Small intestine (tissue), 7 donors: ENCODE measurements at regions not wholly inside any gene's neighbourhood (a gene's known extent, or its start where the extent isn't known, plus 50 kb on each side); places are given as distances from the start of the nearest gene placed in this dataset.

Experiments
- DNase-seq, 2 donors: peaks; one replicate each; pipeline versions ENCODE4 v3.0.0 to v3.0.0-alpha.2; 2013
- FAIRE-seq: peaks from 2 replicates; lab custom pipeline; 2012; peaks lifted over from hg19 to GRCh38; lab: Jason Lieb, UNC
- H3K27ac ChIP-seq, 3 donors: one replicate each; pipeline ENCODE4 v1.5.1; 2013; ENCODE audit warnings: low read length in 2 of 3, mild to moderate bottlenecking in 2 of 3, control low read depth in 1 of 3, inconsistent platforms in 1 of 3, low read depth in 1 of 3, moderate library complexity in 1 of 3
- H3K27me3 ChIP-seq, 3 donors: one replicate each; pipeline ENCODE4 v1.6.1; 2013; ENCODE audit warnings: low read length in 3 of 3, inconsistent platforms in 1 of 3; ENCODE audit not compliant: control insufficient read depth in 3 of 3, insufficient read depth in 3 of 3
- H3K36me3 ChIP-seq, 3 donors: one replicate each; pipeline ENCODE4 v1.6.1; 2013; ENCODE audit warnings: low read length in 3 of 3, inconsistent platforms in 1 of 3, low read depth in 1 of 3, mild to moderate bottlenecking in 1 of 3, moderate library complexity in 1 of 3; ENCODE audit not compliant: control insufficient read depth in 3 of 3, insufficient read depth in 2 of 3
- H3K4me1 ChIP-seq, 3 donors: one replicate each; pipeline ENCODE4 v1.6.1; 2013; ENCODE audit warnings: low read length in 2 of 3, inconsistent platforms in 1 of 3, low read depth in 1 of 3, mild to moderate bottlenecking in 1 of 3, moderate library complexity in 1 of 3; ENCODE audit not compliant: control insufficient read depth in 3 of 3, insufficient read depth in 2 of 3
- H3K4me3 ChIP-seq, 3 donors: one replicate each; pipeline ENCODE4 v1.5.1; 2013; ENCODE audit warnings: low read length in 3 of 3, control low read depth in 1 of 3, inconsistent platforms in 1 of 3, low read depth in 1 of 3, mild to moderate bottlenecking in 1 of 3, moderate library complexity in 1 of 3
- H3K9me3 ChIP-seq, 2 donors: one replicate each; pipeline ENCODE4 v1.6.1; 2013; ENCODE audit warnings: low read depth in 1 of 2, low read length in 1 of 2; ENCODE audit not compliant: control insufficient read depth in 2 of 2, insufficient read depth in 1 of 2
- WGBS, 3 donors: extraction: QIAGEN DNeasy Blood & Tissue Kit; methylation state at CpG; one replicate each; pipeline ENCODE4 v1.1.7; 2013; 5-methylcytosine and 5-hydroxymethylcytosine counted together
- donor health status: healthy with polysubstance abuse.
- donor health status: control.
- donor health status: control.
- donor health status: Bipolar disorder and iron deficiency.
- donor health status: healthy.

- Histone ChIP-seq H3K36me3 (no peaks in the 10 kb centered on the region), H3K9me3 (no peaks in the 10 kb centered on the region), H3K4me1 (peaks cover 0 to 5% (median 0%) of the 10 kb centered on the region in 3 donors), H3K27me3 (no peaks in the 10 kb centered on the region), H3K27ac (peak overlapping the region in 2 of 3 donors; percentile 9 to 36), H3K4me3 (no peak overlapping the region)
- WGBS, 3 donors, result 25 to 50% (median 28%) methylated on average over 19 of the region's 19 CpGs
- DNase-seq (peak; percentile 62 to 63), FAIRE-seq (no peak)
These were observed 145.5 kb upstream of the TPM1 start for GRCh38 chr15:62896969-62897486.

GRCh38 chr15:62897634-62898033, 144.9 kb upstream of the TPM1 start:
- Histone ChIP-seq H3K4me3 (no peak overlapping the region), H3K27me3 (no peaks in the 10 kb centered on the region), H3K36me3 (no peaks in the 10 kb centered on the region), H3K4me1 (peaks cover 0 to 5% (median 0%) of the 10 kb centered on the region in 3 donors), H3K9me3 (no peaks in the 10 kb centered on the region), H3K27ac (peak overlapping the region in 1 of 3 donors; percentile 36)
- 32 to 73% (median 35%) methylated on average over 8 of the region's 8 CpGs for WGBS, 3 donors
- DNase-seq, result no peak
- FAIRE-seq, result no peak

GRCh38 chr15:62899090-62899493, 143.5 kb upstream of the TPM1 start:
- Histone ChIP-seq H3K27ac (no peak overlapping the region), H3K9me3 (no peaks in the 10 kb centered on the region), H3K4me3 (no peak overlapping the region), H3K27me3 (no peaks in the 10 kb centered on the region), H3K36me3 (no peaks in the 10 kb centered on the region), H3K4me1 (peaks cover 0 to 5% (median 0%) of the 10 kb centered on the region in 3 donors)
- FAIRE-seq, result no peak
- WGBS, 3 donors, result 10 to 47% (median 24%) methylated on average over 2 of the region's 2 CpGs
- peak; percentile 61 to 88 for DNase-seq

GRCh38 chr15:62900071-62900802, 142.3 kb upstream of the TPM1 start:
- Histone ChIP-seq H3K4me1 (peaks cover 0 to 5% (median 0%) of the 10 kb centered on the region in 3 donors), H3K9me3 (no peaks in the 10 kb centered on the region), H3K27me3 (no peaks in the 10 kb centered on the region), H3K36me3 (no peaks in the 10 kb centered on the region), H3K4me3 (no peak overlapping the region), H3K27ac (no peak overlapping the region)
- peak in 1 of 2 donors; percentile 23 for DNase-seq
- no peak for FAIRE-seq
- 77 to 83% (median 81%) methylated on average over 11 of the region's 11 CpGs for WGBS, 3 donors

- Histone ChIP-seq H3K27ac (no peak overlapping the region), H3K27me3 (no peaks in the 10 kb centered on the region), H3K9me3 (no peaks in the 10 kb centered on the region), H3K4me1 (peaks cover 0 to 5% (median 0%) of the 10 kb centered on the region in 3 donors), H3K4me3 (no peak overlapping the region), H3K36me3 (no peaks in the 10 kb centered on the region)
- no peak for FAIRE-seq
- 87 to 93% (median 89%) methylated on average over 14 of the region's 14 CpGs for WGBS, 3 donors
- DNase-seq, result no peak
These were observed 141.5 kb upstream of the TPM1 start for GRCh38 chr15:62901087-62901486.

GRCh38 chr15:62901909-62902546, 140.5 kb upstream of the TPM1 start:
- FAIRE-seq (no peak), DNase-seq (no peak)
- WGBS, 3 donors, result 90 to 92% (median 91%) methylated on average over 9 of the region's 9 CpGs

GRCh38 chr15:62902821-62903220, 139.7 kb upstream of the TPM1 start:
- WGBS, 3 donors, result 85 to 95% (median 85%) methylated on average over 4 of the region's 4 CpGs
- FAIRE-seq, result no peak
- H3K27ac ChIP-seq, result no peak overlapping the region

More at GRCh38 chr15:62901909-62902546, 140.5 kb upstream of the TPM1 start:
- Histone ChIP-seq H3K9me3 (no peaks in the 10 kb centered on the region), H3K4me1 (peaks cover 0 to 5% (median 0%) of the 10 kb centered on the region in 3 donors), H3K4me3 (no peak overlapping the region), H3K27me3 (no peaks in the 10 kb centered on the region), H3K36me3 (no peaks in the 10 kb centered on the region), H3K27ac (no peak overlapping the region)

GRCh38 chr15:62903437-62903836, 139.1 kb upstream of the TPM1 start:
- Histone ChIP-seq H3K27ac (no peak overlapping the region), H3K4me1 (peaks cover 0 to 2% (median 0%) of the 10 kb centered on the region in 3 donors), H3K9me3 (no peaks in the 10 kb centered on the region), H3K4me3 (no peak overlapping the region), H3K36me3 (no peaks in the 10 kb centered on the region), H3K27me3 (no peaks in the 10 kb centered on the region)
- no peak for FAIRE-seq
- WGBS, 3 donors, result 94 to 100% (median 94%) methylated on average over 2 of the region's 2 CpGs
- no peak for DNase-seq

More at GRCh38 chr15:62902821-62903220, 139.7 kb upstream of the TPM1 start:
- DNase-seq, result no peak
- Histone ChIP-seq H3K36me3 (no peaks in the 10 kb centered on the region), H3K9me3 (no peaks in the 10 kb centered on the region), H3K4me1 (peaks cover 0 to 2% (median 0%) of the 10 kb centered on the region in 3 donors), H3K4me3 (no peak overlapping the region), H3K27me3 (no peaks in the 10 kb centered on the region)
